ENCODE measurements at regions not wholly inside any gene's neighbourhood (a gene's known extent, or its start where the extent isn't known, plus 50 kb on each side); places are given as distances from the start of the nearest gene placed in this dataset.

GRCh38 chr13:63853816-63854215, 2438.2 kb upstream of the PCDH20 start:
- RAD21 ChIA-PET (ENCODE audit: unreplicated experiment), result no interaction called here
- Histone ChIP-seq H3K4me1 (ENCODE audit: control insufficient read depth, insufficient read depth, low read length) (no peaks in the 10 kb centered on the region), H3K79me2 (ENCODE audit: control insufficient read depth, insufficient read depth, low read length) (no peaks in the 10 kb centered on the region), H2AFZ (ENCODE audit: control insufficient read depth, low read depth, low read length) (no peak overlapping the region), H3K4me2 (ENCODE audit: control insufficient read depth, insufficient read depth) (no peak overlapping the region), H3K36me3 (ENCODE audit: control insufficient read depth in 2 of 2, insufficient read depth in 2 of 2, low read length in 1 of 2) (no peaks in the 10 kb centered on the region), H3K27me3 (replicated peaks in 1 of 2; ENCODE audit: control insufficient read depth in 2 of 2, insufficient read depth in 2 of 2, low read length in 1 of 2) (no peaks in the 10 kb centered on the region), H3K27ac (ENCODE audit: control insufficient read depth, insufficient read depth) (no peak overlapping the region), H3K4me3 (no peak overlapping the region), H4K20me1 (ENCODE audit: control insufficient read depth, insufficient read depth) (no peaks in the 10 kb centered on the region), H3K9ac (ENCODE audit: control insufficient read depth, insufficient read depth, low read length) (no peak overlapping the region), H3K9me3 (replicated peaks; ENCODE audit: control insufficient read depth, insufficient read depth, low read length) (no peaks in the 10 kb centered on the region)
- intact Hi-C loops (cut with micrococcal nuclease; ENCODE audit: unreplicated experiment) (no loop called here), in situ Hi-C loops (cut with MboI) (no loop called here)
- POLR2A ChIA-PET, result no interaction called here
- ATAC-seq (no peak), DNase-seq (ENCODE audit: low read depth, low spot score) (no peak), FAIRE-seq (no peak)
- BruUV-seq (replicated peaks), result no TSS peak
- CTCF ChIA-PET, result no interaction called here
- WGBS (ENCODE audit: insufficient coverage, insufficient replicate concordance, low lambda C conversion rate, missing lambda C conversion rate), result 50% methylated on average over 2 of the region's 2 CpGs
- SMC1A ChIA-PET (ENCODE audit: uncharacterized antibody, unreplicated experiment), result no interaction called here
- TF ChIP-seq WRNIP1 (IDR thresholded peaks at IDR 0.05; ENCODE audit: borderline replicate concordance, low read depth, low read length) (no peak), TBL1XR1 (IDR thresholded peaks at IDR 0.05; ENCODE audit: low read depth, low read length) (no peak), IRF4 (IDR thresholded peaks at IDR 0.05; ENCODE audit: low read depth, low read length) (no peak), RBBP5 (conservative IDR thresholded peaks at IDR 0.05) (no peak), NR2F1 (conservative IDR thresholded peaks at IDR 0.05) (no peak), MYC (IDR thresholded peaks at IDR 0.05; ENCODE audit: insufficient read depth, insufficient read length, insufficient replicate concordance, low read length, severe bottlenecking) (no peak), CHD1 (IDR thresholded peaks at IDR 0.05; ENCODE audit: low read depth, low read length) (no peak), USF1 (IDR thresholded peaks at IDR 0.05; ENCODE audit: borderline replicate concordance, extremely low read length, insufficient read depth, low read depth, low read length) (no peak), NKRF (conservative IDR thresholded peaks at IDR 0.05) (no peak), BCL3 (IDR thresholded peaks at IDR 0.05; ENCODE audit: borderline replicate concordance, insufficient read depth, low read depth, low read length, poor library complexity, severe bottlenecking) (no peak), NFIC (IDR thresholded peaks at IDR 0.05; ENCODE audit: low read depth, low read length) (no peak), ELK1 (IDR thresholded peaks at IDR 0.05; ENCODE audit: low read depth, low read length) (no peak), SUPT20H (IDR thresholded peaks at IDR 0.05; ENCODE audit: borderline replicate concordance, control insufficient read depth, low read depth, low read length) (no peak), RELB (IDR thresholded peaks at IDR 0.05; ENCODE audit: low read depth) (no peak), CHD2 (IDR thresholded peaks at IDR 0.05; ENCODE audit: borderline replicate concordance, low read depth, low read length) (no peak), GATAD2B (conservative IDR thresholded peaks at IDR 0.05; ENCODE audit: low read depth) (no peak), MEF2A (IDR thresholded peaks at IDR 0.05; ENCODE audit: insufficient read depth, low read depth, low read length) (no peak), NFYA (IDR thresholded peaks at IDR 0.05; ENCODE audit: borderline replicate concordance, low read depth, low read length) (no peak)
